PC-9 (cell line): ENCODE measurements at regions not wholly inside any gene's neighbourhood (a gene's known extent, or its start where the extent isn't known, plus 50 kb on each side); places are given as distances from the start of the nearest gene placed in this dataset.
"Not testable (repeated sequence)": the region's sequence is repeated elsewhere in the genome, so short reads cannot be mapped to it uniquely, and the experiment has no call there.

ENCODE experiments used
- BruUV-seq: library from RNA; stranded (reverse); fragments of 400-500 nt; replicated peaks from 2 replicates; lab custom pipeline; 2021; lab: Mats Ljungman, UMichigan
- CTCF ChIA-PET: fragments of 300-600 bp; sonication (Branson Sonifier 250); formaldehyde crosslinking; loops from one replicate; lab custom pipeline; 2022; ENCODE audit warnings: antibody characterized with exemption; lab: Charles Lee
- POLR2A ChIA-PET: fragments of 300-600 bp; sonication (Branson Sonifier 250); formaldehyde crosslinking; loops from one replicate; lab custom pipeline; 2022; ENCODE audit warnings: antibody characterized with exemption; ENCODE audit not compliant: unreplicated experiment; lab: Charles Lee
- DNase-seq, 2 experiments: peaks; one replicate each; pipeline versions ENCODE4 v3.0.0 to v3.0.0-alpha.2; 2015 to 2022; ENCODE audit warnings: mixed read lengths in 1 of 2
- H2AFZ ChIP-seq: fragments of 200-600 bp; sonication (generic); 2 replicates; pipeline ENCODE4 v1.8.1; 2017; ENCODE audit warnings: antibody characterized with exemption
- H3F3A ChIP-seq: fragments of 200-600 bp; sonication (generic); 2 replicates; pipeline ENCODE4 v1.8.1; 2017; ENCODE audit warnings: antibody characterized with exemption, mild to moderate bottlenecking, low read depth; ENCODE audit not compliant: insufficient read depth
- H3K27ac ChIP-seq: fragments of 200-600 bp; sonication (generic); 2 replicates; pipeline ENCODE4 v1.6.1; 2016; ENCODE audit warnings: mixed run types
- H3K27me3 ChIP-seq: fragments of 200-600 bp; sonication (generic); 2 replicates; pipeline ENCODE4 v1.6.1; 2016; ENCODE audit warnings: low read depth, mixed run types; ENCODE audit not compliant: insufficient read depth
- H3K36me3 ChIP-seq: fragments of 200-600 bp; sonication (generic); 2 replicates; pipeline ENCODE4 v1.6.1; 2016; ENCODE audit warnings: low read depth, mixed run types
- H3K4me1 ChIP-seq: fragments of 200-600 bp; sonication (generic); replicated peaks from 2 replicates; pipeline ENCODE4 v1.6.1; 2016; ENCODE audit warnings: mixed run types; ENCODE audit not compliant: insufficient read depth
- H3K4me2 ChIP-seq: fragments of 200-600 bp; sonication (generic); 2 replicates; pipeline ENCODE4 v1.6.1; 2017; ENCODE audit warnings: mixed run types
- H3K4me3 ChIP-seq: fragments of 200-600 bp; sonication (generic); 2 replicates; pipeline ENCODE4 v1.6.1; 2016; ENCODE audit warnings: mixed run types
- H3K79me2 ChIP-seq: fragments of 200-600 bp; sonication (generic); 2 replicates; pipeline ENCODE4 v1.6.1; 2017; ENCODE audit warnings: low read depth, mixed run types
- H3K9me2 ChIP-seq: fragments of 200-600 bp; sonication (generic); 2 replicates; pipeline ENCODE4 v1.8.1; 2017; ENCODE audit warnings: mild to moderate bottlenecking; ENCODE audit not compliant: insufficient read depth
- H3K9me3 ChIP-seq: fragments of 200-600 bp; sonication (generic); 2 replicates; pipeline ENCODE4 v1.8.1; 2016; ENCODE audit warnings: low read depth; ENCODE audit not compliant: insufficient read depth
- H4K20me1 ChIP-seq: fragments of 200-600 bp; sonication (generic); 2 replicates; pipeline ENCODE4 v1.8.1; 2017; ENCODE audit not compliant: insufficient read depth
- EZH2 ChIP-seq: fragments of 200-600 bp; sonication (generic); IDR thresholded peaks from 2 replicates; pipeline ENCODE4 v1.8.0; 2017; ENCODE audit warnings: antibody characterized with exemption, low read depth
- intact Hi-C: fragments of 100-400 bp; cut with micrococcal nuclease; formaldehyde crosslinking; loops from one replicate; pipeline ENCODE4 v1.10.0; 2022; ENCODE audit not compliant: unreplicated experiment
- TF ChIP-seq, protein P1 (sequence below): fragments of 200-600 bp; sonication (generic); conservative IDR thresholded peaks from 2 replicates; pipeline ENCODE4 v1.6.1; 2017; ENCODE audit warnings: mixed run types, antibody characterized with exemption, mild to moderate bottlenecking, moderate library complexity

DNA sequence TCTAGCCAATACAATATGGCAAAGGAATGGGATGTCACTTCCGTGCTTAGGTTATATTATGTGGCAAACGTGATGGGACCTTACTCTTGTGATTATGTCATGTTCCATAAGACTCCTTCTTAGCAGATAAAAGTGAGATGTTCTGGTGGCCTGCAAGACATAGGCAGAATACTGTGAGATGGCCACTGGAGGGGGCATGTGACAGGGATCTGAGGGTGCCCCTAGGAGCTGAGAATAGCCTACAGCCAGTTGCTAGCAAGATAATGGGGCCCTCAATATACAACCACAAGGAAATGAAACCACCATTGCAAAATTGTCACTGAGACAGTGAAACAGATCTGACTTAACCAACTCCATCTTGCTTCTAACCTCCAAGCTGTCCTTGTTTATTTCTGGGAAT lies 151.4 kb upstream of the SSTR1 start:
- H3K4me3 ChIP-seq = no peak overlapping the region
- H3K27me3 ChIP-seq = no peaks in the 10 kb centered on the region
- DNase-seq = no peak
- no peaks in the 10 kb centered on the region for H3K9me2 ChIP-seq
- H3K9me3 ChIP-seq = no peaks in the 10 kb centered on the region
- intact Hi-C loops = no loop called here
- no peaks in the 10 kb centered on the region for H3K79me2 ChIP-seq
- BruUV-seq = no TSS peak
- no peaks in the 10 kb centered on the region for H3F3A ChIP-seq
- no peak overlapping the region for H3K4me2 ChIP-seq
- H3K36me3 ChIP-seq = no peaks in the 10 kb centered on the region
- no peak overlapping the region for H3K27ac ChIP-seq
- no peaks in the 10 kb centered on the region for H3K4me1 ChIP-seq
- CTCF ChIA-PET = no interaction called here
- H4K20me1 ChIP-seq = no peaks in the 10 kb centered on the region
- no peak overlapping the region for H2AFZ ChIP-seq
- POLR2A ChIA-PET = no interaction called here
- no peak for TF ChIP-seq EZH2
- TF ChIP-seq, protein P1, sequence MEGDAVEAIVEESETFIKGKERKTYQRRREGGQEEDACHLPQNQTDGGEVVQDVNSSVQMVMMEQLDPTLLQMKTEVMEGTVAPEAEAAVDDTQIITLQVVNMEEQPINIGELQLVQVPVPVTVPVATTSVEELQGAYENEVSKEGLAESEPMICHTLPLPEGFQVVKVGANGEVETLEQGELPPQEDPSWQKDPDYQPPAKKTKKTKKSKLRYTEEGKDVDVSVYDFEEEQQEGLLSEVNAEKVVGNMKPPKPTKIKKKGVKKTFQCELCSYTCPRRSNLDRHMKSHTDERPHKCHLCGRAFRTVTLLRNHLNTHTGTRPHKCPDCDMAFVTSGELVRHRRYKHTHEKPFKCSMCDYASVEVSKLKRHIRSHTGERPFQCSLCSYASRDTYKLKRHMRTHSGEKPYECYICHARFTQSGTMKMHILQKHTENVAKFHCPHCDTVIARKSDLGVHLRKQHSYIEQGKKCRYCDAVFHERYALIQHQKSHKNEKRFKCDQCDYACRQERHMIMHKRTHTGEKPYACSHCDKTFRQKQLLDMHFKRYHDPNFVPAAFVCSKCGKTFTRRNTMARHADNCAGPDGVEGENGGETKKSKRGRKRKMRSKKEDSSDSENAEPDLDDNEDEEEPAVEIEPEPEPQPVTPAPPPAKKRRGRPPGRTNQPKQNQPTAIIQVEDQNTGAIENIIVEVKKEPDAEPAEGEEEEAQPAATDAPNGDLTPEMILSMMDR = no peak

DNA sequence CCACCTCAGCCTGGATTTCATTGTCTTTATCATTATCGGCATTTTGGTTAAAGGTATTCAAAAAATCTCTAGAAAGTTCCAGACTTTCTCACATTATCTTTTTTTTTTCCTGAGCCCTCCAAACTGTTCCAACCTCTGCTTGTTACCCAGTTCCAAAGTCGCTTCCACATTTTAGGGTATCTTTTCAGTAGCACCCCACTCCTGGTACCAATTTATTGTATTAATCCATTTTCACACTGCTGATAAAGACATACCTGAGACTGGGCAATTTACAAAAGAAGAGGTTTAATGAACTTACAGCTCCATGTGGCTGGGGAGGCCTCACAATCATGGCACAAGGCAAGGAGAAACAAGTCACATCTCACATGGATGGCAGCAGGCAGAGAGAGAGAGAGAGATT lies 145.5 kb upstream of the SSTR1 start:
- intact Hi-C loops, CTCF ChIA-PET, POLR2A ChIA-PET: not testable (repeated sequence)

DNA sequence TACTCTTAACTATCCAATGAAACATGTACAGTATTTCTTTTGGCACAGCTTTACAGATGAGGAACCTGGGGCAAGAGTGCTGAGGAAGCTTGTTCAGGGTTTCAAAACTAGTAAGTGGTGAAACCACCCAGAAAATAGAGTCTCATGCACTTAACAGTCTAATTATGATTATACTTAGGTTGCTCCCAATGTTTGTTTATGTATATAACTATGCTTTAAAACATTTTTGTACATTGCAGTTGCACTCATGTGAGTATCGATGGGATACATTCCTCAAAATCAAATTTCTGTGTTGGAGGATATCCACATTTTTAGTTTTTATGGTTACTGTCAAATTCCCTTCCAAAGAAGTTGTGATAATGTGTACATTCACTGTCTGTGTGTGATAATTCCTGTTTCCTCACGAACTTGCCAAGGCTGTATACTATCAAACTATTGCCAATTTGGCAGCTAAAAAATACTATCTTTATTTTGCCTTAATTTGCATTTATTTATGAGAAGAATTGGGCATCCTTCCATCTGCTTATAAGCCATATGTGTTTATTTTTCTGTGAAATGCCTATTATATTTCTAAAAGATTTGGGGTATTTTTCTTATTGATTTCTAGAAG lies 143.9 kb upstream of the SSTR1 start:
- H3K4me2 ChIP-seq = no peak overlapping the region
- peaks cover 6% of the 10 kb centered on the region; the same call in 1 of the 2 replicates for H3K9me3 ChIP-seq
- intact Hi-C loops = no loop called here
- no peaks in the 10 kb centered on the region for H3K4me1 ChIP-seq
- no peak overlapping the region for H2AFZ ChIP-seq
- TF ChIP-seq, protein P1 = no peak
- TF ChIP-seq EZH2 = no peak
- H4K20me1 ChIP-seq = no peaks in the 10 kb centered on the region
- no TSS peak for BruUV-seq
- no peak overlapping the region for H3K4me3 ChIP-seq
- DNase-seq = no peak
- H3K79me2 ChIP-seq = no peaks in the 10 kb centered on the region
- H3K27ac ChIP-seq = no peak overlapping the region
- no peaks in the 10 kb centered on the region for H3K27me3 ChIP-seq
- H3K36me3 ChIP-seq = no peaks in the 10 kb centered on the region
- CTCF ChIA-PET = no interaction called here
- POLR2A ChIA-PET = no interaction called here
- no peaks in the 10 kb centered on the region for H3F3A ChIP-seq
- no peaks in the 10 kb centered on the region for H3K9me2 ChIP-seq

More for the DNA sequence above, 145.5 kb upstream of the SSTR1 start:
- H3K27me3 ChIP-seq, H3K4me2 ChIP-seq, H3K4me1 ChIP-seq, BruUV-seq, H3F3A ChIP-seq, H3K27ac ChIP-seq, H3K79me2 ChIP-seq, H4K20me1 ChIP-seq, H3K9me2 ChIP-seq, H3K36me3 ChIP-seq, H3K4me3 ChIP-seq, H3K9me3 ChIP-seq, DNase-seq, H2AFZ ChIP-seq: not testable (repeated sequence)
